Heart right ventricle (tissue), 16 donors: ENCODE measurements at regions not wholly inside any gene's neighbourhood (a gene's known extent, or its start where the extent isn't known, plus 50 kb on each side); places are given as distances from the start of the nearest gene placed in this dataset.

Experiments
- ATAC-seq, 8 donors: fragments of 200-7000 bp; cut with Tn5 transposase; one replicate each; pipeline ENCODE4 v1.9.1; 2020; ENCODE audit warnings: mild to moderate bottlenecking in 8 of 8, moderate library complexity in 8 of 8, moderate number of reproducible peaks in 1 of 8
- DNase-seq, 2 donors: peaks; one replicate each; pipeline ENCODE4 v3.0.0-alpha.2; 2020
- H3K27ac ChIP-seq, 10 donors: fragments of 200-600 bp; sonication (generic) in 2 of 10; one replicate each; pipeline versions ENCODE4 v1.5.0 to v1.8.0; 2020 to 2022; ENCODE audit warnings: mild to moderate bottlenecking in 3 of 10
- H3K27me3 ChIP-seq, 7 donors: fragments of 200-600 bp; one replicate each; pipeline ENCODE4 v1.8.0; 2021 to 2022; ENCODE audit warnings: mild to moderate bottlenecking in 2 of 7
- H3K36me3 ChIP-seq, 9 donors: fragments of 200-600 bp; sonication (generic) in 1 of 9; one replicate each; pipeline versions ENCODE4 v1.5.0 to v1.8.0; 2020 to 2022; ENCODE audit warnings: mild to moderate bottlenecking in 2 of 9
- H3K4me1 ChIP-seq, 9 donors: fragments of 200-600 bp; sonication (generic) in 1 of 9; one replicate each; pipeline versions ENCODE4 v1.5.0 to v1.8.0; 2020 to 2022; ENCODE audit warnings: mild to moderate bottlenecking in 4 of 9
- H3K4me3 ChIP-seq, 10 donors: fragments of 200-600 bp; sonication (generic) in 2 of 10; one replicate each; pipeline versions ENCODE4 v1.5.0 to v1.8.0; 2020 to 2022; ENCODE audit warnings: mild to moderate bottlenecking in 7 of 10, moderate library complexity in 2 of 10
- H3K9me3 ChIP-seq, 11 donors: fragments of 200-600 bp in 10 of 11; sonication (generic) in 2 of 11; one replicate each; pipeline versions ENCODE4 v1.5.0 to v1.8.0; 2013 to 2022; ENCODE audit warnings: mild to moderate bottlenecking in 2 of 11, control low read depth in 1 of 11, moderate library complexity in 1 of 11
- CTCF ChIP-seq, 9 donors: fragments of 200-600 bp; sonication (generic) in 2 of 9; IDR thresholded peaks; one replicate each; pipeline versions ENCODE4 v1.5.0 to v1.8.0; 2021 to 2022; ENCODE audit warnings: antibody characterized with exemption in 9 of 9, mild to moderate bottlenecking in 5 of 9, moderate library complexity in 1 of 9
- WGBS, 2 donors: extraction: QIAGEN DNeasy Blood & Tissue Kit; methylation state at CpG; one replicate each; pipeline ENCODE4 v1.1.7; 2013; ENCODE audit warnings: inconsistent platforms in 1 of 2; 5-methylcytosine and 5-hydroxymethylcytosine counted together
- intact Hi-C, 10 donors: fragments of 100-400 bp; cut with DNase I; formaldehyde crosslinking; loops; one replicate each; pipeline versions ENCODE4 v1.11.1 to v1.14.2; 2022
- donor health status: Arrhythmogenic right ventricular cardiomyopathy.
- donor health status: ischemic (EF 13 %, LVEDD 7.1; RV severe dilation, severe dysfunction).
- donor health status: healthy with polysubstance abuse.
- donor health status: DM: no; HTN: yes; CAD: no.
- donor health status: DM: no; HTN: no; CAD: no.
- donor health status: ischemic (EF 25% LVEDD 6.9; RV normal size, moderate dysfunction).
- donor health status: ischemic (EF 25% LVEDD 5.7; RV mildly dilated, moderate dysfunction).
- donor health status: healthy.
- donor health status: DM: yes; HTN: yes; CAD: no.
- donor health status: Ischemic cardiomyopathy.
- donor health status: ischemic (EF 35%, LVEDD 5.7; RV mildly dilated, moderate dysfunction).
- donor health status: nonischemic (EF 11% LVEDD 7.7; RV severe dilation, severe dysfunction).
- donor health status: DM: yes; HTN: yes; CAD: no.
- donor health status: PGD.
- donor health status: ischemic (EF 29% LVEDD 5.4; RV normal size, mild dysfunction).
- donor health status: nonischemic (EF 23%, LVEDD 6.1; RV moderate dilation, normal function).

GRCh38 chr4:4598851-4599411, 57.1 kb upstream of the STX18 start:
- H3K27me3 ChIP-seq, result no peaks in the 10 kb centered on the region
- H3K36me3 ChIP-seq, result no peaks in the 10 kb centered on the region
- ATAC-seq (no peak), DNase-seq (no peak)
- H3K27ac ChIP-seq, result no peak overlapping the region
- TF ChIP-seq CTCF (IDR thresholded peaks at IDR 0.05), result no peak
- intact Hi-C loops, result no loop called here
- H3K9me3 ChIP-seq, result peaks cover 0 to 22% (median 8%) of the 10 kb centered on the region in 11 donors
- WGBS, 2 donors, result 89 to 91% methylated on average over 9 of the region's 9 CpGs
- H3K4me1 ChIP-seq, result peaks cover 0 to 4% (median 0%) of the 10 kb centered on the region in 9 donors
- H3K4me3 ChIP-seq, result no peak overlapping the region

- Histone ChIP-seq H3K4me1 (no peaks in the 10 kb centered on the region), H3K4me3 (no peak overlapping the region), H3K36me3 (no peaks in the 10 kb centered on the region), H3K9me3 (peaks cover 0 to 21% (median 8%) of the 10 kb centered on the region in 11 donors), H3K27ac (no peak overlapping the region), H3K27me3 (no peaks in the 10 kb centered on the region)
- TF ChIP-seq CTCF (IDR thresholded peaks at IDR 0.05), result no peak
- intact Hi-C loops, result no loop called here
- WGBS, 2 donors, result 92 to 93% methylated on average over 3 of the region's 3 CpGs
- DNase-seq, result no peak
- no peak for ATAC-seq
Observed at GRCh38 chr4:4596720-4597119, 54.9 kb upstream of the STX18 start.

- intact Hi-C loops, result no loop called here
- WGBS, 2 donors, result 95 to 96% methylated on average over 1 of the region's 1 CpG
- Histone ChIP-seq H3K9me3 (peaks cover 0 to 21% (median 8%) of the 10 kb centered on the region in 11 donors), H3K27me3 (no peaks in the 10 kb centered on the region), H3K36me3 (no peaks in the 10 kb centered on the region), H3K4me1 (no peaks in the 10 kb centered on the region), H3K4me3 (no peak overlapping the region), H3K27ac (no peak overlapping the region)
- ATAC-seq (no peak), DNase-seq (no peak)
- TF ChIP-seq CTCF (IDR thresholded peaks at IDR 0.05), result peak in 1 of 9 donors; percentile 7
Observed at GRCh38 chr4:4595252-4595651, 53.4 kb upstream of the STX18 start.

GRCh38 chr4:4594285-4594920, 52.6 kb upstream of the STX18 start:
- Histone ChIP-seq H3K27ac (no peak overlapping the region), H3K4me1 (no peaks in the 10 kb centered on the region), H3K4me3 (no peak overlapping the region), H3K27me3 (no peaks in the 10 kb centered on the region), H3K9me3 (peaks cover 0 to 21% (median 8%) of the 10 kb centered on the region in 11 donors), H3K36me3 (no peaks in the 10 kb centered on the region)
- WGBS, 2 donors, result 75 to 84% methylated on average over 6 of the region's 6 CpGs
- ATAC-seq, result no peak
- intact Hi-C loops, result no loop called here
- TF ChIP-seq CTCF (IDR thresholded peaks at IDR 0.05), result no peak
- DNase-seq, result no peak
